Neuronal stem cell (in vitro differentiated cells): ENCODE measurements at regions not wholly inside any gene's neighbourhood (a gene's known extent, or its start where the extent isn't known, plus 50 kb on each side); places are given as distances from the start of the nearest gene placed in this dataset.
"Not testable (repeated sequence)": the region's sequence is repeated elsewhere in the genome, so short reads cannot be mapped to it uniquely, and the experiment has no call there.

Experiments used
- DNase-seq: peaks from one replicate; pipeline ENCODE4 v3.0.0-alpha.2; 2013; ENCODE audit warnings: low spot score
- H2AFZ ChIP-seq: one replicate; pipeline ENCODE4 v1.6.1; 2013; ENCODE audit warnings: mild to moderate bottlenecking, low read length, inconsistent platforms
- H2AK5ac ChIP-seq: 2 replicates; pipeline ENCODE4 v1.6.1; 2013; ENCODE audit warnings: low read depth, mild to moderate bottlenecking, inconsistent platforms, low read length, moderate library complexity, mixed read lengths
- H2BK120ac ChIP-seq: 2 replicates; pipeline ENCODE4 v1.6.1; 2013; ENCODE audit warnings: low read depth, mild to moderate bottlenecking, inconsistent platforms, low read length, moderate library complexity, mixed read lengths
- H2BK12ac ChIP-seq: one replicate; pipeline ENCODE4 v1.6.1; 2013; ENCODE audit warnings: low read length, inconsistent platforms
- H2BK15ac ChIP-seq: 2 replicates; pipeline ENCODE4 v1.6.1; 2013; ENCODE audit warnings: mild to moderate bottlenecking, low read length, inconsistent platforms, mixed read lengths
- H2BK5ac ChIP-seq: one replicate; pipeline ENCODE4 v1.6.1; 2013; ENCODE audit warnings: inconsistent platforms, mild to moderate bottlenecking, low read length, moderate library complexity
- H3K14ac ChIP-seq: one replicate; pipeline ENCODE4 v1.6.1; 2013; ENCODE audit warnings: low read length, inconsistent platforms
- H3K18ac ChIP-seq: 2 replicates; pipeline ENCODE4 v1.6.1; 2013; ENCODE audit warnings: low read length, inconsistent platforms
- H3K23ac ChIP-seq: 2 replicates; pipeline ENCODE4 v1.6.1; 2013; ENCODE audit warnings: low read depth, mild to moderate bottlenecking, mixed read lengths, low read length, inconsistent platforms; ENCODE audit not compliant: poor library complexity
- H3K27ac ChIP-seq: replicated peaks from 3 replicates; pipeline ENCODE4 v1.5.1; 2013; ENCODE audit warnings: low read length, inconsistent platforms
- H3K27me3 ChIP-seq, 3 experiments: 2 replicates each; pipeline ENCODE4 v1.6.1; 2013; ENCODE audit warnings: low read length in 3 of 3, mild to moderate bottlenecking in 2 of 3, inconsistent platforms in 1 of 3, low read depth in 1 of 3, mixed read lengths in 1 of 3, moderate library complexity in 1 of 3; ENCODE audit not compliant: control insufficient read depth in 3 of 3, insufficient read depth in 3 of 3
- H3K36me3 ChIP-seq, 2 donors: replicated peaks in 1 of 2; 2 replicates each; pipeline ENCODE4 v1.6.1; 2013; ENCODE audit warnings: low read length in 2 of 2; ENCODE audit not compliant: control insufficient read depth in 2 of 2, insufficient read depth in 2 of 2
- H3K4ac ChIP-seq: 2 replicates; pipeline ENCODE4 v1.6.1; 2013; ENCODE audit warnings: inconsistent platforms, mild to moderate bottlenecking, low read length, moderate library complexity
- H3K4me1 ChIP-seq, 2 donors: 1 replicate in 1 of 2; 2 replicates in 1 of 2; pipeline ENCODE4 v1.6.1; 2013; ENCODE audit warnings: low read length in 2 of 2, low read depth in 1 of 2; ENCODE audit not compliant: control insufficient read depth in 2 of 2, insufficient read depth in 1 of 2
- H3K4me2 ChIP-seq: one replicate; pipeline ENCODE4 v1.6.1; 2013; ENCODE audit warnings: mild to moderate bottlenecking, low read length, inconsistent platforms; ENCODE audit not compliant: insufficient read depth, poor library complexity, severe bottlenecking
- H3K4me3 ChIP-seq, 2 donors: 2 replicates each; pipeline ENCODE4 v1.5.1; 2013; ENCODE audit warnings: low read length in 2 of 2, mild to moderate bottlenecking in 2 of 2, inconsistent platforms in 1 of 2, moderate library complexity in 1 of 2
- H3K79me1 ChIP-seq: one replicate; pipeline ENCODE4 v1.6.1; 2013; ENCODE audit warnings: low read depth, mild to moderate bottlenecking, inconsistent platforms, low read length, moderate library complexity
- H3K9ac ChIP-seq: one replicate; pipeline ENCODE4 v1.6.1; 2013; ENCODE audit warnings: mild to moderate bottlenecking, low read depth, low read length, inconsistent platforms; ENCODE audit not compliant: poor library complexity
- H3K9me3 ChIP-seq, 2 donors: replicated peaks in 1 of 2; 2 replicates each; pipeline versions ENCODE3 to v1.6.1; 2013; ENCODE audit warnings: low read length in 2 of 2, mild to moderate bottlenecking in 2 of 2, inconsistent platforms in 1 of 2, low read depth in 1 of 2, mixed read lengths in 1 of 2, moderate library complexity in 1 of 2; ENCODE audit not compliant: control insufficient read depth in 2 of 2, insufficient read depth in 1 of 2
- H4K8ac ChIP-seq: one replicate; pipeline ENCODE4 v1.6.1; 2013; ENCODE audit warnings: low read depth, mild to moderate bottlenecking, inconsistent platforms, low read length, moderate library complexity
- H4K91ac ChIP-seq: one replicate; pipeline ENCODE4 v1.6.1; 2013; ENCODE audit warnings: low read length, low read depth, mild to moderate bottlenecking, inconsistent platforms; ENCODE audit not compliant: poor library complexity
- WGBS, 2 donors: extraction: QIAGEN DNeasy Blood & Tissue Kit; methylation state at CpG; one replicate each; pipeline ENCODE4 v1.1.7; 2013; ENCODE audit warnings: missing lambda C conversion rate in 2 of 2, mixed read lengths in 1 of 2; ENCODE audit not compliant: insufficient read length in 2 of 2, insufficient replicate concordance in 1 of 2; ENCODE audit errors: extremely low coverage in 2 of 2; 5-methylcytosine and 5-hydroxymethylcytosine counted together

- peak; percentile 27 for DNase-seq
- no peaks in the 10 kb centered on the region for H3K79me1 ChIP-seq
- H3K36me3 ChIP-seq: no peaks in the 10 kb centered on the region
- no peak overlapping the region for H3K4me3 ChIP-seq
- no peak overlapping the region for H3K4ac ChIP-seq
- no peaks in the 10 kb centered on the region for H3K9me3 ChIP-seq
- H3K27ac ChIP-seq: no peak overlapping the region
- H2AK5ac ChIP-seq: no peak overlapping the region
- H4K8ac ChIP-seq: no peak overlapping the region
- H3K18ac ChIP-seq: no peak overlapping the region
- no peak overlapping the region for H2BK5ac ChIP-seq
- no peak overlapping the region for H3K9ac ChIP-seq
- H3K14ac ChIP-seq: no peak overlapping the region
- no peak overlapping the region for H4K91ac ChIP-seq
- H3K27me3 ChIP-seq: no peaks in the 10 kb centered on the region
- no peak overlapping the region for H2AFZ ChIP-seq
- no peaks in the 10 kb centered on the region for H3K4me1 ChIP-seq
- no peak overlapping the region for H3K4me2 ChIP-seq
- H2BK15ac ChIP-seq: no peak overlapping the region
- H2BK120ac ChIP-seq: no peak overlapping the region
- H2BK12ac ChIP-seq: no peak overlapping the region
- WGBS, 2 donors: no CpG with 5 or more reads among the region's 6 CpGs
- H3K23ac ChIP-seq: no peak overlapping the region
Measured at GRCh38 chr4:173990126-173990868, 293.2 kb downstream of the FBXO8 start.

GRCh38 chr4:173963523-173963922 lies 319.9 kb downstream of the FBXO8 start:
- H3K27me3 ChIP-seq, H2AFZ ChIP-seq, H3K36me3 ChIP-seq, DNase-seq, H3K9me3 ChIP-seq, H3K4me1 ChIP-seq, H2BK12ac ChIP-seq, H2BK15ac ChIP-seq, H3K18ac ChIP-seq, H3K14ac ChIP-seq, H3K4me2 ChIP-seq, H3K4me3 ChIP-seq, H2AK5ac ChIP-seq, H2BK120ac ChIP-seq, H3K4ac ChIP-seq, H4K91ac ChIP-seq, H4K8ac ChIP-seq, H3K23ac ChIP-seq, H3K27ac ChIP-seq, H3K79me1 ChIP-seq, H3K9ac ChIP-seq, H2BK5ac ChIP-seq: not testable (repeated sequence)
- WGBS, 2 donors: no CpG with 5 or more reads among the region's 4 CpGs

- Histone ChIP-seq H3K4me3 (no peak overlapping the region), H3K18ac (no peak overlapping the region), H3K4me2 (no peak overlapping the region), H3K27ac (no peak overlapping the region), H3K14ac (no peak overlapping the region), H4K91ac (no peak overlapping the region), H3K9ac (no peak overlapping the region), H2BK5ac (no peak overlapping the region), H2AK5ac (no peak overlapping the region), H3K79me1 (no peaks in the 10 kb centered on the region), H3K23ac (no peak overlapping the region), H3K27me3 (no peaks in the 10 kb centered on the region), H4K8ac (no peak overlapping the region), H3K36me3 (no peaks in the 10 kb centered on the region), H3K9me3 (no peaks in the 10 kb centered on the region), H2BK120ac (no peak overlapping the region), H3K4ac (no peak overlapping the region), H2BK15ac (no peak overlapping the region), H2AFZ (no peak overlapping the region), H2BK12ac (no peak overlapping the region), H3K4me1 (no peaks in the 10 kb centered on the region)
- no CpG with 5 or more reads among the region's 5 CpGs for WGBS, 2 donors
- no peak for DNase-seq
Measured at GRCh38 chr4:173960398-173960797, 323.1 kb downstream of the FBXO8 start.

GRCh38 chr4:173958445-173958844 lies 325.0 kb downstream of the FBXO8 start:
- no peak overlapping the region for H2BK15ac ChIP-seq
- H3K23ac ChIP-seq: no peak overlapping the region
- H3K36me3 ChIP-seq: no peaks in the 10 kb centered on the region
- no peak overlapping the region for H2AK5ac ChIP-seq
- H3K4me2 ChIP-seq: no peak overlapping the region
- H3K27me3 ChIP-seq: no peaks in the 10 kb centered on the region
- no CpG with 5 or more reads among the region's 1 CpG for WGBS, 2 donors
- no peak overlapping the region for H2BK120ac ChIP-seq
- H3K9ac ChIP-seq: no peak overlapping the region
- H3K9me3 ChIP-seq: no peaks in the 10 kb centered on the region
- no peak overlapping the region for H4K8ac ChIP-seq
- no peak overlapping the region for H3K4me3 ChIP-seq
- H2BK12ac ChIP-seq: no peak overlapping the region
- no peak overlapping the region for H4K91ac ChIP-seq
- no peak overlapping the region for H2AFZ ChIP-seq
- no peak overlapping the region for H3K27ac ChIP-seq
- no peak overlapping the region for H3K18ac ChIP-seq
- H3K4ac ChIP-seq: no peak overlapping the region
- no peak for DNase-seq
- no peaks in the 10 kb centered on the region for H3K4me1 ChIP-seq
- no peak overlapping the region for H2BK5ac ChIP-seq
- H3K14ac ChIP-seq: no peak overlapping the region
- H3K79me1 ChIP-seq: no peaks in the 10 kb centered on the region
